ENCODE measurements at regions not wholly inside any gene's neighbourhood (a gene's known extent, or its start where the extent isn't known, plus 50 kb on each side); places are given as distances from the start of the nearest gene placed in this dataset.

GRCh38 chr20:11445891-11446290 is 471.8 kb upstream of the BTBD3 start:
- DNase-seq (ENCODE audit: low read depth, low spot score), result no peak

GRCh38 chr20:11447371-11448100 is 470.2 kb upstream of the BTBD3 start:
- DNase-seq (ENCODE audit: low read depth, low spot score), result no peak

DNA sequence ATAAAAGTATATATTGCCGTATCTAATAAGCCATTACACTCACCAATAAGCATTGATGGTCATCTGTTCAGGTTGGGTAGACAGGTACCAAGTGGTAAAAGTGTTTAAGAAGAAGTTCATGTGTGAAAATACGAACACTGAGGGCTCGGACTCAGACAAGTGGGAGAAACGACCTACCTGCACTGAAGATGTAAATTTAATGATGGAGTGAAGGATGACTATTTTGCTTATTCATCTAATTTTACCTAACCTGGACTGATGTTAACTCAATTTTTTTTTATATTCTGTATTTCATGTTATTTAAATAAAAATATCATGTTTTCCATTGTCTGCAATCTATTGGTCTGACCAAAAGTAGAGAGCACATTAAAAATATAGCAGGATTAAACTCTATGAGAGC is 469.1 kb upstream of the BTBD3 start:
- no peak for DNase-seq (ENCODE audit: low read depth, low spot score)

GRCh38 chr20:11451793-11452291 is 465.9 kb upstream of the BTBD3 start:
- peak; percentile 52 for DNase-seq (ENCODE audit: low read depth, low spot score)

DNA sequence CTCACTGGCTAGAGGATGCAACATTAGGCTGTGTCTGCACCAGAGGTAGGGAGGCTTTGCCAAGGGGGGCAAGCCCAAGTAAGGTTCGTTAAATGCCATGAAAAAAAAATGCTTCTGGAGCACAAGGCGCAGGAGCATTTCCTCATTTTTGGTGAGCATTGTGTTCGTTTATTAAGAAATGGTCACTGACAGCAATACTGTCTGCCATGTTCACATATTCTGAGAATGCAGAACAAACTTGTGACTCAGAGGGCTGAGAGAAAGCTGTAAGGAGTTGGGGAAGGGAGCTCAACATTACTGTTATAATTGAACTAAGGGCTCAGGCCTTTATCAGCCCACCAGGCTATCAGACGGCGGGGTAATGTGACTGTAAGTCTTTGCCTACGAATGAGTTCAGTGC is 465.4 kb upstream of the BTBD3 start:
- no peak for DNase-seq (ENCODE audit: low read depth, low spot score)

DNA sequence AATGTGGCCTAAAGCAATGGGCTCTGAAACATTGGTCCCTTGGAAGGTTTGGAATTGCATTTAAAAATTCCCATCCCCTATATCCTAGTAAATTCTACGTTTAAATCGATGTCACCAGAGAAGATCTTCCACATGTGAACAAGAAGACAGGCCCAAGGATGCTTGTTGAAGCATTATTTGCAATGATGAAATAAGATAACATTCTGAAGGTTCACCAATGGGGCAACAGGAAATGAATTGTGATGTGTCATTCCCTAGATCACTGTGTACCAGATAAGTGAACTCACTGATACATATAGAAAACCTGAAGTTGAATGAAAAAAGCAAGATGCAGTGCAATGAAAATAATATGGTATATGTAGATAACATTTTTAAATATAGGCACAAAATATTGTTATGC is 464.3 kb upstream of the BTBD3 start:
- DNase-seq (ENCODE audit: low read depth, low spot score), result no peak

- no peak for DNase-seq (ENCODE audit: low read depth, low spot score)
Measured at GRCh38 chr20:11454966-11455799, 462.5 kb upstream of the BTBD3 start.

GRCh38 chr20:11457488-11457887 is 460.2 kb upstream of the BTBD3 start:
- DNase-seq (ENCODE audit: low read depth, low spot score), result no peak

DNA sequence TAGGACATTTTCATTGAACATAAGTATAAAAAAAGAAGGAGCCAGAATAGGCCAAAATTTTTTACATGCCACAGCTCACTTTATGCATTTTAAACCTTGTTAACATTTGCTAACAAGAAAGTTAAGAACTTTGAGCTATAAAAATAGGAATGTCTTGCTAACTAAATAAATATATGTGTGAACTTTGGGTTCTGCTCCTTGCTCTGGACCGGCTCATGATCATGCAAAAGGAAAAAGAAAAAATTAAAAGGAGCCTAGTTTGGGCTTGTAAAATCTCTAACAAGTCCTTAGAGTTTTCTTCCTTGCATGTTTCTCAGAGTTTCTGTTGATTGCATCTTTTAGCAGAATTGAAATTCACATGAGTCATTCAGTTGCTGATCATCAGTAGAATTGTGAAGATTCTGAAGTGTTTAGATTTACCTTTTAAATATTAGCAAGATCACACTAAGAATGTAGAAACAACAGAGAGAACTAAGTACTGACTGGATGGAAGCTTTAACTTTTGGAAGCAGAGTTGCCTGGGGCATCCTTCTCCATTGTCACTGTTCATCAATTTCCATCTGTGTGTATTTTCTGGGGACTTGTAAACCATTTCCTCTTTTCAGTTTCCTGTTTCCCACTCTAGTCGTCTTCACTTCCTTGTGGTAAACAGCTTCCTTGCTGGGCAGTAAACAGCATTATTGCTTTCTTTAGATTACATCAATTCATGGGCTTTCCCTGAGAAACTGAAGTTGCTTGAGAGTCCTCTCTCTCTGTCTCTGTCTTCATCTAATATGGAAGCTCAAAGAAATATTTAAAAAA is 458.4 kb upstream of the BTBD3 start:
- DNase-seq (ENCODE audit: low read depth, low spot score), result no peak

DNA sequence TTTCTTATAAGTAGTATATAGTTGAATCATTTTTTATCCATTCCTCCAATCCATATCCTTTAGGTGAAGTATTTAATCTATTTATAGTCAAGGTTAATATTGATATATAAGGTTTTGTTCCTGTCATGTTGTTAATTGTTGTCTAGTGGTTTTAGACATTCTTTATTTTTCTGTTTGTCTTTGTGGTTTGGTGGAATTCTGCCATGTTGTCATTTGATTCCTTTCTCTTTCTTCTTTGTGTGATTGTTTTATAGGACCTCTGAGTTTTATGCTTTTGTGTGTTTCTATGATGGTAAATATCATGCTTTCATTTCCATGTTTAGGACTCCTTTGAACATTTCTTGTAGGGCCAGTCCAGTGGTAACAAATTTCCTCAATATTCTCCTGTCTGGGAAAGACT is 450.3 kb upstream of the BTBD3 start:
- no peak for DNase-seq (ENCODE audit: low read depth, low spot score)

DNA sequence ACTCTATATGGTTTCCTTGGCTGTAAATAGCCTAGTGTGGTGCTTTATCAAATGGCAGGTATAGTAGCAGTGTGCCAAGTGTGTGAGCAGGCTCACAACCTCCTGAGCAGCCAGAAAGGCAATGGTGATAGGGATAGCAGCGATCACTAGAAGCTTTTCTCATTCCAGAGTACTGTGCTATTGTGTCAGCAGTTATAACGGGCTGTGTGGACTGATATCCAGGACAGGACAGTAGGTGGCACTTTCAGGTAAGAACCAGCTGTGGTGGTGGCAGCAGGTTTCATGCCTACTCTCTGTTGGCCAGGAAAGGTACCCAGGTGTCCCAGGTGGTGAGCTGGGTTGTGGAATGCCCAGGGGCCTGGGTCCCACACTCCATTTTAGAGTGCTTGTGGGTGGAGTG is 448.8 kb upstream of the BTBD3 start:
- no peak for DNase-seq (ENCODE audit: low read depth, low spot score)

DNA sequence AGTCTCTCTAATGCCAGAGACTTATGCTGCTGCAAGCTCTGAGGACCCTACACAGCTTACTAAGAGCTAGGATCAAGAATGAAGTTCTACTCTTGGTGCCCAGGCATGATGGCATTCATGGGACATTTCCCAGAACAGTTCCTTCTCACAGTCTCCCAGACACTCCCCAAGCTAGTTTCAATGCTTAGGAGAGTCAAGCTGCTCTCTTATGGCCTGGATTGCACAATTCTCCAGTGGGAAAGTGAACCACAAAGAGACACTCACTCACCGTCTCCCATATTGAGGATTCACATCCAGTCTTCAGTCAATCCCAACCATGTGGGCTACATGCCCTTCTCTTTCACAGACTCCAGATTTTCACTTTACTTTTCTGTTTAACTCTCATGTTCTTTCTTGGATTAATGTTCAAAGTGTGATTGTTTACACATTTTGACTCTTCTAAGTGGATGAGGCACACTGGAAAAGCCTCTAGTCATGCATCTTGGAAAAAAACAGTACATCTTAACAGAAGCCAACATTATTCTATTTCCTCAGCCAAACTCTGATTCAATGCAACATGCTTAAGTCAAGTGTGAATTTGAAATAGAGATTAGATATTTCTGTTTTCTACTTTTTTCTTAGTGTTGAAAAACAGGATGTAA is 447.8 kb upstream of the BTBD3 start:
- no peak for DNase-seq (ENCODE audit: low read depth, low spot score)

DNA sequence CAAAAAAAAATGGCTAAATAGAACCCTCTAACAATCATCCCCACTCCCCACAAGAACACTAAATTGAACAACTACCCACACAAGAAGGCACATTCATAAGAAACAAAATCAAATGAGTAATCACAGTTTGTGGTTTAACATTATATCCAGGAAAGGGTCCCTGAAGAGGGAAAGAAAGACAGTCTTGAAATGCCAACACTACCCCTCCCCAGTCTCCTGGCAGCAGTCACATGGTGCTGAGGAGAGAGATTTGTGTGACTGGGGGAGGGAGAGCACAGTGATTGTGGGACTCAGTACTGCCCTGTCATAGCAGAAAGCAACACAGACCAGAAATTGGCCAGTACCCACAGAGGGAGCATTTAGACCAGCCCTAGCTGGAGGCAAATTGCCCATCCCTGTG is 443.7 kb upstream of the BTBD3 start:
- DNase-seq (ENCODE audit: low read depth, low spot score), result no peak

- no peak for DNase-seq (ENCODE audit: low read depth, low spot score)
Measured at GRCh38 chr20:11483697-11484096, 434.0 kb upstream of the BTBD3 start.

DNA sequence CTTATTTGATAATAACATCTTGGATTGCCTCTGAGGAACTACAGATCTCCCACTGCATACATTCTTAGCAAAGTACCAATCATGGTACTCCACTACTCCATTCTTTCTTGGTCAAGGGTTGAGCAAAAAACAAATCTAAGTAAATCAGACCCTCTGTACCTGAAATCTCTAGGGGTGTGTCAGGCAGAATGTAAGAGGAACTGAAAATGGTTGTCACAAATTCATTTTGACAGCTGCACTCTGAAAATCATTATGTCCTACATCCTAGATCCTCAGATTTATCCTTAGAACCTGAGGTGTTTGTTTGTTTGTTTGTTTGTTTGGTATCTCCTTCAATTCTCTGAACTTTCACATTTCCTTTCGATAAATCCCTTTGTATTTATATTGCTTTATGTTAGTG is 433.2 kb upstream of the BTBD3 start:
- DNase-seq (ENCODE audit: low read depth, low spot score), result no peak

- no peak for DNase-seq (ENCODE audit: low read depth, low spot score)
Measured at GRCh38 chr20:11492386-11492785, 425.3 kb upstream of the BTBD3 start.

GRCh38 chr20:11492846-11493245 is 424.8 kb upstream of the BTBD3 start:
- no peak for DNase-seq (ENCODE audit: low read depth, low spot score)

DNA sequence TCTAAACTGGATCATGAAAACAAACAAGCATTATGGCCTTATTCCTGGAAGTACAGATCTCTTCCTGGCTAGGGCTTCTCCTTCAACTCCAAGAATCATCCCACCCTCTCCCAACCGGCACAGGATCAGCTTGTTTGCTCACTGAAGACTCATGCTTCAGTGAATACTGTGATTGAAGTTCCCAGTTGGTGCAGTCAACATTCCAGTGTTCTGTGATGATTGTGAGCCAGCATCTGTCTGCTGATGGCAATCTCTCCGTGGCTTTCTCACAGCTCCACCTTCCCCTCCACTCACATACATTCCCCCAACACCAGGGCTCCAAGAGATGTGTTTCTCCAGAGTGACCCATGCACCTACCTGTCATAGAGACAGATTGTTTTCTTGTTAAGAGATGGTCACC is 421.3 kb upstream of the BTBD3 start:
- no peak for DNase-seq (ENCODE audit: low read depth, low spot score)

DNA sequence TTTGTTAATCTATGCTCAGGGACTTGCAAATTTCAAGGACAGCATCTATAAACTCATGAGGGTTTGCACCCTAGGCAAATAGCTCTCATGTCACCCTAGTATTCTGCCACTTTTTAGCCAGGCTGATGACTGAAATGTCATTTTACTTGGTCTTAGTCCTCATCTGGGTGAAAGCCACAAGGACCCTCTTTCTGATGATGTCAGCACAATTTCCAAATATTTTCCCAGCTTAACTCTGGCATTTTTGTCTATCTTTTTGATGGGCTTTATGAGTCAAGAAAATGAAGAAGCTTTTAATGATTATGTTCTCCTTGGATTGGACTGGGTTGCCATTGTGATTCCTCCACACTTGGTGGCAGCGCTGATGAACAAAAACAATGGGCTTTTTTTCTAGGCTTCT is 420.1 kb upstream of the BTBD3 start:
- DNase-seq (ENCODE audit: low read depth, low spot score), result no peak

- DNase-seq (ENCODE audit: low read depth, low spot score), result no peak
Measured at GRCh38 chr20:11499101-11499634, 418.5 kb upstream of the BTBD3 start.

- no peak for DNase-seq (ENCODE audit: low read depth, low spot score)
Measured at GRCh38 chr20:11502061-11502460, 415.6 kb upstream of the BTBD3 start.

Data from smooth muscle cell of the brain vasculature (primary cell).